ENCODE measurements at regions not wholly inside any gene's neighbourhood (a gene's known extent, or its start where the extent isn't known, plus 50 kb on each side); places are given as distances from the start of the nearest gene placed in this dataset.

- TF ChIP-seq CTCF (IDR thresholded peaks at IDR 0.05) (no peak), ZFX (IDR thresholded peaks at IDR 0.05; ENCODE audit: borderline replicate concordance) (no peak)
These were observed 329.3 kb upstream of the PRMT6 start for GRCh38 chr1:106727171-106727570.
